DMS 273 (cell line): ENCODE measurements at regions not wholly inside any gene's neighbourhood (a gene's known extent, or its start where the extent isn't known, plus 50 kb on each side); places are given as distances from the start of the nearest gene placed in this dataset.

Experiments
- DNase-seq: peaks from one replicate; lab custom pipeline; 2025; ENCODE audit not compliant: unreplicated experiment; lab: John Stamatoyannopoulos, UW

DNA sequence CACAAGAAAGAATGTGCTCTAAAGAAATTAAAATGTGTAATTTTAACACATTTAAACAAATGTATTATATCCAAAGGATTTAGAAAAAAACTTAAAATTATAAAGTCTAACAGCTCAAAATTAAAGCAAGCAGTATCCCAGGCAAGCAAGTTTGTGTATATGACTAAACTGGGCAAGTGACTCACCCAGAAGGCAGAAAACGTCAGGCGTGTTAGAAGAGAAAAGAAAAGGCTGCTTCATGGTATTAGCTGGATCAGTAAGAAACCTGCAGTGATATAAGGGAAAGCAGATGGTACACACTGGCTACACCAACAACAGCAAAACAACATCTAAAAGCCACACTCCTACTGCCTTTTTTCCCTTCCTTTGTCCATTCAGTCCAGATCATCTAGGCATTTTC is 250.6 kb upstream of the NDST3 start:
- DNase-seq, result peak; percentile 32

GRCh38 chr4:117784266-117784665 is 250.0 kb upstream of the NDST3 start:
- no peak for DNase-seq

GRCh38 chr4:117786566-117786965 is 247.7 kb upstream of the NDST3 start:
- DNase-seq, result no peak

GRCh38 chr4:117793845-117794480 is 240.3 kb upstream of the NDST3 start:
- peak; percentile 2 for DNase-seq

GRCh38 chr4:117796677-117797076 is 237.6 kb upstream of the NDST3 start:
- no peak for DNase-seq

- no peak for DNase-seq
Observed at GRCh38 chr4:117800636-117801035, 233.7 kb upstream of the NDST3 start.

- DNase-seq, result no peak
Observed at GRCh38 chr4:117801756-117802155, 232.5 kb upstream of the NDST3 start.

GRCh38 chr4:117811731-117812130 is 222.6 kb upstream of the NDST3 start:
- no peak for DNase-seq

DNA sequence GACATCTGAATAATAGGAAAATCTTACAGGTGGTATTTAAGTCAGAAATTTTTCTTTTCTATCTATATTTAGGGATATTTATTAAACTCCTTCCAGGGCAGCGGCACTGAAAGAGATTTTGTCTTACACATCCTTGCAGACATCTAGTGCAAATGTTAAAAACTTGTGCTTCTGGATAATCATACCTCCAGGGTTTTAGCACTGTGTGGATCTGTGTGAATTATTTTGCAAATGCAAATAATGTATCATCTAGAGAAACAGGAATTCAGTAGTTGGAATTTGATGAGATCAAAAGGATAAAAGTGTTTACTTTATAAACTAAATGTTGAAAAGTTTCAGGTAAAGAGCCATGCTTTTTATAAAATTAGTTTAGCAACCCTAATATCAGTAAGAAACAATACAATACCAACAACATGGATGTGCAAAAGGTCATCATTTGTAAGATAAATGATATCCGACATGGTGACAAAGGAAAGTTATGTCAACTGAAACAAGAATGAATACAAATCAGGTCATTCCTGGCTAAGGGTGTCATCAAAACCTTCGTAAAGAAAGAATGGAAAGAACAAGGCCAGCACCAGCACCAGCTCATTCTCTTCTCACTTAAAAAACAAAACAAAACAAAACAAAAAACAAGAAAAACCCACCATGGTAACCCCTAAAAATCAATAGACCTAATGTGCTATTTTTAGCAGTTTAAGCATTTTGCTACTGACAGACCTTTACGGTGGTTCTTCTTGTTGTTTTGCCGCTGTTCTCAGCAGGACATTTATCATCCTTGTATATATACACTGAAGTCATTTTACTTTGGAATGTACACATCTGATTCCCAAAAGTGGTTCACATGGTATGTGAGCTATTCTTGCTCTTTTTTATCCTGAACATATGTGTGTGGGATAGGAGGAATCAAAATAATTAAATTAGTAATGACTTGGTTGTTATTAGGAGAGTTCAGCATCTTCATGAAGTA is 219.7 kb upstream of the NDST3 start:
- no peak for DNase-seq

DNA sequence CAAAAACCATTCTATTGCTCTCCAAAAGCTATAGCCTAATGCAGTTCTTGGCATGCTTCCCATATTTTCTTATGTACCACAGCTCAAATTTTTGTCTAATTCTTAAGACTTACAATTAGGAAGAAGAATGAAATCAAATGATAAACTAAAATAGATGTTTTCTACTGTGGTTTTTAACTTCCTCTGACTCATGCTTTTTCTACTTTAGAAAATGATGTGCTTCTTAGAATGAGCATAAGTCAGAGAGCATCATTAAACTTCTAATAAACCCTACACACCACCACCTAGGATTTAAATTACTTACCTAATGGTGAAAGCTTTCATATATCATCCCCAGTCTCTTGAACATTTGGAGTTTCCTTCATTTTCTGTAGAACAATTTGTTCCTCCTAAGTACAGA is 217.0 kb upstream of the NDST3 start:
- no peak for DNase-seq

- no peak for DNase-seq
Observed at GRCh38 chr4:117821834-117822233, 212.5 kb upstream of the NDST3 start.

GRCh38 chr4:117823388-117823787 is 210.9 kb upstream of the NDST3 start:
- DNase-seq, result no peak

GRCh38 chr4:117825600-117825999 is 208.7 kb upstream of the NDST3 start:
- DNase-seq, result no peak

GRCh38 chr4:117831060-117831683 is 203.1 kb upstream of the NDST3 start:
- DNase-seq, result no peak

- no peak for DNase-seq
Observed at GRCh38 chr4:117835566-117835965, 198.7 kb upstream of the NDST3 start.

GRCh38 chr4:117844594-117844993 is 189.7 kb upstream of the NDST3 start:
- no peak for DNase-seq

GRCh38 chr4:117845270-117845669 is 189.0 kb upstream of the NDST3 start:
- DNase-seq, result no peak

DNA sequence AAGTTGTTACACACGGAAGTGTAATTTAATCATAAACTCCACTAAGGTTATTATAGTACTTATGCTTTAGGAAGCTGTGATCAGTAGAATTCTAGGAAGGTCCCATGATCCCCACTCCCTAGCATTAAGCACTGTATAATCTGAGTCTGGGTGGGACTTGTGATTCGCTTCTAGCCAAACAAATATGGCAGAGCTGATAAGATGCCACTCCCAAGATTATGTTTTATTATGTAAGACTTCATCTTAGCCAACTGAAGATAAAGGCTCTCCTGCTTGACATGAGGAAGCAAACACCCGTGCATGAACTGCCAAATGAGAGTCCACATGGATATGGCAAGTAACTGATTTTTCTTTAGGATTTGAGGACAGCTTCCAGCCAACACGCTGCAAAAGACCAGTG is 186.4 kb upstream of the NDST3 start:
- DNase-seq, result no peak

DNA sequence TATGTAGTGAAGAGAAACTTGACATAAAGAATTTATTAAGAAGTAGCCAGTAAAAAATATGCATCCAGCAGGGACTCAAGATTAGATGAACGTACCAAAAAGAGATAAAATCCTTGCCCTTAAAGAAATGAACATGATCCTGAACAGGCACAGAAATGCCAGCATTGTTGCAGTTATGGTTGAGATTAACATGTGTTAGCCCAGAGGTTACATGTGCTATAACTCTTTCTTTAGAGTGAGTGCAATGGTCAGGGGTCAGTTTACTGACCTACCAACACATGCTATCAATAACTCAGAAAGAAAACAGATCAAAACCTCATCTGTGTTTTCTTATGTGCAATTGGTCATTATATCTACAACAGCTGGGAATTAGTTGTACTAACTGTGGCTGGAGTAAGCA is 166.1 kb upstream of the NDST3 start:
- DNase-seq, result no peak

DNA sequence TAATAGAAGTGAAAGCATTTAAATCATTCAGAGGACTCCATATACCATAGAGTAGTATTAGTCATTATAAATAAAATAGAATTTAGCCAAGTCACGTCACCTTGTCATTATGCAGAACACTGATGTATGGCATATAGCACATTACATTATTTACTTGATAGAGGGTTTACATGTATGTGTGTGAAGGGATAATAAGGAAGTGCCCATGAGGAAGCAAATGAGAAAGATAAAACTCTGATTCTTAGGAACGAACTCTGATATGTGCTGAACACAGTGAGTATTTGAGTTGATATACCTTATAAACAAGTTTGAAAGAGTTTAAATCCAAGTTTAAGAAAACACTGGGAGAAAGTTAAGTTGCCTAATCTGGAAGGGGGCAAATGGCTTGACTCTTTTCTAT is 160.5 kb upstream of the NDST3 start:
- no peak for DNase-seq

DNA sequence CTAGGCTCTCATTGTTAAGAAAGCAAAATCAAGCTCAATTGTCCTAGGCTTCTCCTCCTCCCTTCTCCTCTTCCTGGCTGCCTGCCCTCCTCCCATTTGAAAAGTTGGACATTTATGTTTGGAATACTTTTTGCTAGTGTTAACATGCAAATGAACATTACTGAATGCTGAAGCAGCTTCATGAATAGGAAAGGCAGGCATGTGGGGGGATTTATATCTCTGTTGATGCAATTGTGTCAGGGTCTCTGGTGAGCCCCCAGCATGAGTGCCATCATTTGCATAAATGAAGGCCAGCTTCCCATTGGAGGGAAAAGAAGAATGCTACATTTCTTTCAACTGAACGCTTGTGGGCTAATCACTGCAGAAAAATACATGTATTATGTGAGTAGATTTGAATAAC is 160.1 kb upstream of the NDST3 start:
- DNase-seq, result no peak

DNA sequence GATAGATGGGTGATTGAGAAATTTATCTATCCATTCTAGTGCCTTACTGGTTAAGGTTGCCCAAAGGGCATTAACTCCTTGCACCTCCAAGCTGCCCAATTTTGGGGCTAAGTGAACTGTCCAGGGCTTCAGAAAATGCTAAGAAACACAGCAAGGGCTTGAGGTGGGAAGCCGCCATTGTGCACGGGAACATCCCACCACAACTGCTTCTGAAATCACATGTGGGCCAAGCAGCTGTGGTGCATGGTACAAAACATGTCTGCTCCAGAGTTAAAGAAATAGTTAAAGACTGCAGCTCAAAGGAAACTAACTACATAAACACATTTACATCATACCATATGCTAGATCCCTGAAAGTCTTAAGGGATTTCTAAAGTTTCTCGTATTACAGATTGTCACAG is 144.3 kb upstream of the NDST3 start:
- DNase-seq, result peak; percentile 21
